Stimulated activated naive B cell treated with anti-CD40 and anti-IgM and Interleukin-4, amounts not matched to agents 10 μg/mL and 1 μg/mL and 100 μg/mL, for 72 hours (primary cell): ENCODE measurements at regions not wholly inside any gene's neighbourhood (a gene's known extent, or its start where the extent isn't known, plus 50 kb on each side); places are given as distances from the start of the nearest gene placed in this dataset.
A peak's percentile ranks its signal among the peaks of the same experiment; 100 is the strongest.

ENCODE experiments used
- ATAC-seq, 2 donors: fragments of 150-1000 bp; cut with Tn5 transposase; replicated peaks; 2 replicates each; pipeline ENCODE4 v1.10.0; 2021; ENCODE audit warnings: moderate library complexity in 1 of 2
- DNase-seq: peaks from one replicate; pipeline ENCODE4 v3.0.0; 2021
- H3K27ac Mint-ChIP-seq: one replicate; pipeline ENCODE4 v1.8.0; 2022; ENCODE audit warnings: mild to moderate bottlenecking, mixed read lengths
- H3K27me3 Mint-ChIP-seq, 2 donors: one replicate each; pipeline ENCODE4 v1.8.0; 2022; ENCODE audit warnings: mixed read lengths in 2 of 2
- H3K36me3 Mint-ChIP-seq, 2 donors: one replicate each; pipeline ENCODE4 v1.8.0; 2022; ENCODE audit warnings: mixed read lengths in 2 of 2, mild to moderate bottlenecking in 1 of 2
- H3K4me1 Mint-ChIP-seq, 2 donors: one replicate each; pipeline ENCODE4 v1.8.0; 2022; ENCODE audit warnings: mixed read lengths in 2 of 2, mild to moderate bottlenecking in 1 of 2
- H3K4me3 Mint-ChIP-seq, 2 donors: one replicate each; pipeline ENCODE4 v1.8.0; 2022; ENCODE audit warnings: mild to moderate bottlenecking in 2 of 2, mixed read lengths in 2 of 2, moderate library complexity in 1 of 2
- H3K9me3 Mint-ChIP-seq, 2 donors: one replicate each; pipeline ENCODE4 v1.8.0; 2022; ENCODE audit warnings: mixed read lengths in 2 of 2, mild to moderate bottlenecking in 1 of 2

GRCh38 chrX:40832723-40833122 lies 97.4 kb upstream of the MED14 start:
- no peak for DNase-seq
- H3K36me3 Mint-ChIP-seq: no peaks in the 10 kb centered on the region
- ATAC-seq: no peak
- H3K27ac Mint-ChIP-seq: no peak overlapping the region
- H3K4me3 Mint-ChIP-seq: peak overlapping the region in 1 of 2 donors; percentile 43
- H3K9me3 Mint-ChIP-seq: no peaks in the 10 kb centered on the region
- H3K27me3 Mint-ChIP-seq: peaks cover 0 to 16% of the 10 kb centered on the region in 2 donors
- H3K4me1 Mint-ChIP-seq: peaks cover 0 to 1% of the 10 kb centered on the region in 2 donors

- DNase-seq: no peak
- no peak for ATAC-seq
- Mint-ChIP-seq H3K9me3 (no peaks in the 10 kb centered on the region), H3K27ac (no peak overlapping the region), H3K27me3 (peaks cover 0 to 21% of the 10 kb centered on the region in 2 donors), H3K4me1 (peaks cover 0 to 1% of the 10 kb centered on the region in 2 donors), H3K4me3 (no peak overlapping the region), H3K36me3 (no peaks in the 10 kb centered on the region)
Observed at GRCh38 chrX:40834225-40834624, 98.9 kb upstream of the MED14 start.

- H3K27me3 Mint-ChIP-seq: peaks cover 7 to 30% of the 10 kb centered on the region in 2 donors
- H3K27ac Mint-ChIP-seq: no peak overlapping the region
- peaks cover 6 to 9% of the 10 kb centered on the region in 2 donors for H3K9me3 Mint-ChIP-seq
- H3K4me3 Mint-ChIP-seq: no peak overlapping the region
- ATAC-seq: no peak
- peaks cover 2 to 10% of the 10 kb centered on the region in 2 donors for H3K36me3 Mint-ChIP-seq
- H3K4me1 Mint-ChIP-seq: peaks cover 0 to 1% of the 10 kb centered on the region in 2 donors
- DNase-seq: no peak
Observed at GRCh38 chrX:40835526-40835925, 100.2 kb upstream of the MED14 start.

- peaks cover 6 to 24% of the 10 kb centered on the region in 2 donors for H3K36me3 Mint-ChIP-seq
- peaks cover 8 to 48% of the 10 kb centered on the region in 2 donors for H3K27me3 Mint-ChIP-seq
- no peak overlapping the region for H3K27ac Mint-ChIP-seq
- peaks cover 0 to 3% of the 10 kb centered on the region in 2 donors for H3K4me1 Mint-ChIP-seq
- DNase-seq (no peak), ATAC-seq (no peak)
- H3K4me3 Mint-ChIP-seq: no peak overlapping the region
- H3K9me3 Mint-ChIP-seq: peaks cover 13 to 29% of the 10 kb centered on the region in 2 donors
Observed at GRCh38 chrX:40843643-40844042, 108.3 kb upstream of the MED14 start.

GRCh38 chrX:40844471-40844870 lies 109.1 kb upstream of the MED14 start:
- Mint-ChIP-seq H3K36me3 (peaks cover 8 to 23% of the 10 kb centered on the region in 2 donors), H3K4me1 (peaks cover 0 to 3% of the 10 kb centered on the region in 2 donors), H3K27ac (no peak overlapping the region), H3K9me3 (peaks cover 14 to 29% of the 10 kb centered on the region in 2 donors), H3K27me3 (peaks cover 11 to 48% of the 10 kb centered on the region in 2 donors), H3K4me3 (no peak overlapping the region)
- DNase-seq (no peak), ATAC-seq (no peak)

DNA sequence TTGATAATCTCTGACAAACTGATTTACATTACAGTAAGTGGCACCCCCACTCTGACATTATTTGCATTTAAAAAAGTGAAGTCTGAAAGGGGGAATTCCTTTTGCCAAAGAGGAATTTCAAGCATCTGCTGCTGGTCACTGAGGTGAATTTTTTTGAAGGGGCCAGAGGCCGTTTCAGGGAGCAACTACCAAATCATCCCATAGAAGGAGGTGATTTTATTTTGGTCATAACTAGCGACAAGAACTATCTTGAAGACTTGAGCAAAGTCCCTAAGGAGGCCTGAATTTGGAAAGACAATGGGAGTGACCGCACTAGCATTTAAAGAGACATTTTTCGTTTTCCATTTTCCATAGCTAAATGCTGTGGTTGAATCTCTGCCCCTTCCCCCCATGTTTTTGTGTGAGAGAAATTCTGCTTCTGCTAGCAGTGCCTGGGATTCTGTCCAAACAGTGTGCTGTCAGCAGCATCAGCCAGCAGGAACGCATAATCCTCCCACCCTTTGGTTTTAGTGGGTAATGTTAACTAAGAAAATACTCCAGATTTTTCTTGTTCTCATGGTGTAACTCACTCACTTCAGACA lies 110.1 kb upstream of the MED14 start:
- DNase-seq (no peak), ATAC-seq (no peak)
- no peak overlapping the region for H3K27ac Mint-ChIP-seq
- peaks cover 8 to 41% of the 10 kb centered on the region in 2 donors for H3K27me3 Mint-ChIP-seq
- peaks cover 9 to 15% of the 10 kb centered on the region in 2 donors for H3K36me3 Mint-ChIP-seq
- peaks cover 0 to 3% of the 10 kb centered on the region in 2 donors for H3K4me1 Mint-ChIP-seq
- no peak overlapping the region for H3K4me3 Mint-ChIP-seq
- peaks cover 13 to 25% of the 10 kb centered on the region in 2 donors for H3K9me3 Mint-ChIP-seq

GRCh38 chrX:40849906-40850823 lies 114.8 kb upstream of the MED14 start:
- Mint-ChIP-seq H3K4me1 (peaks cover 7 to 15% of the 10 kb centered on the region in 2 donors), H3K9me3 (peaks cover 4 to 5% of the 10 kb centered on the region in 2 donors), H3K4me3 (no peak overlapping the region), H3K36me3 (peaks cover 0 to 4% of the 10 kb centered on the region in 2 donors), H3K27ac (no peak overlapping the region), H3K27me3 (peaks cover 5 to 20% of the 10 kb centered on the region in 2 donors)
- peak in 1 of 2 donors; percentile 52 for ATAC-seq
- DNase-seq: no peak

GRCh38 chrX:40852586-40852985 lies 117.2 kb upstream of the MED14 start:
- peaks cover 0 to 4% of the 10 kb centered on the region in 2 donors for H3K36me3 Mint-ChIP-seq
- H3K9me3 Mint-ChIP-seq: peaks cover 4 to 5% of the 10 kb centered on the region in 2 donors
- no peak for DNase-seq
- H3K4me3 Mint-ChIP-seq: no peak overlapping the region
- H3K27me3 Mint-ChIP-seq: peaks cover 5 to 13% of the 10 kb centered on the region in 2 donors
- H3K4me1 Mint-ChIP-seq: peaks cover 4 to 15% of the 10 kb centered on the region in 2 donors
- ATAC-seq: no peak
- H3K27ac Mint-ChIP-seq: no peak overlapping the region

GRCh38 chrX:40853004-40853815 lies 117.9 kb upstream of the MED14 start:
- H3K27ac Mint-ChIP-seq: no peak overlapping the region
- peak overlapping the region in 1 of 2 donors; percentile 16 for H3K4me3 Mint-ChIP-seq
- peaks cover 4 to 5% of the 10 kb centered on the region in 2 donors for H3K9me3 Mint-ChIP-seq
- peaks cover 4 to 15% of the 10 kb centered on the region in 2 donors for H3K4me1 Mint-ChIP-seq
- DNase-seq (no peak), ATAC-seq (peak; percentile 21 to 47)
- peaks cover 0 to 4% of the 10 kb centered on the region in 2 donors for H3K36me3 Mint-ChIP-seq
- H3K27me3 Mint-ChIP-seq: peaks cover 5 to 9% of the 10 kb centered on the region in 2 donors

DNA sequence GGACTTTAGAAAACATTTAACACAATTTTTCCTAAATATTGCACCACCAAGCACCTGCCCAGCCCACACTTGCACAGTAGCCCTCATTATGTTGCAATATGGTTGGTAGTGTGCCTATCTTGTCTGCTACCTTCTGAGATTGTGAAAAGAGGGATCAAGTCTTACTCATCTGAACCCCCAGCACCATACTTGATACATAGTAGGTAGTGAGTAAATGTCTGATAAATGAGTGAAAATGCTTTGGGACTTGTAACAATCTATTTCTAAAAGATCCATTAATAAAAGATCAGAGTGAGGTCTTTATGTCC lies 118.4 kb upstream of the MED14 start:
- no peak for DNase-seq
- Mint-ChIP-seq H3K27me3 (peaks cover 5 to 9% of the 10 kb centered on the region in 2 donors), H3K27ac (no peak overlapping the region), H3K4me1 (peaks cover 4 to 15% of the 10 kb centered on the region in 2 donors), H3K9me3 (peaks cover 4 to 5% of the 10 kb centered on the region in 2 donors), H3K36me3 (peaks cover 0 to 4% of the 10 kb centered on the region in 2 donors), H3K4me3 (peak overlapping the region; percentile 10 to 14)
- peak in 1 of 2 donors; percentile 38 for ATAC-seq

- Mint-ChIP-seq H3K4me1 (peaks cover 4 to 15% of the 10 kb centered on the region in 2 donors), H3K27ac (no peak overlapping the region), H3K9me3 (peaks cover 5 to 7% of the 10 kb centered on the region in 2 donors), H3K4me3 (no peak overlapping the region), H3K27me3 (peaks cover 4 to 9% of the 10 kb centered on the region in 2 donors), H3K36me3 (peaks cover 0 to 4% of the 10 kb centered on the region in 2 donors)
- ATAC-seq (no peak), DNase-seq (no peak)
Observed at GRCh38 chrX:40854242-40854641, 118.9 kb upstream of the MED14 start.

- no peak for DNase-seq
- H3K36me3 Mint-ChIP-seq: no peaks in the 10 kb centered on the region
- peaks cover 2 to 9% of the 10 kb centered on the region in 2 donors for H3K9me3 Mint-ChIP-seq
- ATAC-seq: no peak
- peaks cover 0 to 5% of the 10 kb centered on the region in 2 donors for H3K27me3 Mint-ChIP-seq
- peaks cover 4 to 15% of the 10 kb centered on the region in 2 donors for H3K4me1 Mint-ChIP-seq
- H3K27ac Mint-ChIP-seq: no peak overlapping the region
- no peak overlapping the region for H3K4me3 Mint-ChIP-seq
Observed at GRCh38 chrX:40855411-40855810, 120.1 kb upstream of the MED14 start.

DNA sequence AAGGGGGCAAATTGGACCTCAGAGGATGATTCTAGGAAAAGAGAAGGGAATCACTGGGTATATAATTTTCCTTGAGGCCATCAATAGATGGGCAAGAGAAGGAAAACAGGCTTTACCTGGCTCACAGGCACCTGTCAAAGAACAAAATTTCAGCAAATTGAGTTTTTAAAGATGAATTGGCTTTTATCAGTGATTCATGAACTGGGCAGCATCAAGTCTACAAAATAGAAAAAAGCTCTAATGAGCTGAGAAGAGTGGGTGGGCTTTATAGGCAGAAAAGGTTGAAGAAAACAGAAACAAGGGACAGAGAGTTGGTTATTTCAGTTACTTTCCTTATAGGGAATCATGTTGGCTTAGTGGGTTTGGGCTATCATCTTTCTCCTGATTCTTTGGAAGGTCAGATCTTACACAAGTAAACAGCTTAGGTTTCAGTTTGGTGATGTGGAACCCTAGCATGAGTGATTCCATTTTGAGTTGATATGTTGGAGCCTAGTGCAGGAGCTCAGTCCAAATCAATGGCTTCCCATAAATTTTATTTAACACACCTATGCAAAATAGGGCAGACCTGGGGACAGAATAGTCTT lies 120.7 kb upstream of the MED14 start:
- peaks cover 2 to 9% of the 10 kb centered on the region in 2 donors for H3K9me3 Mint-ChIP-seq
- peak overlapping the region; percentile 72 for H3K27ac Mint-ChIP-seq
- ATAC-seq: no peak
- H3K4me1 Mint-ChIP-seq: peaks cover 4 to 15% of the 10 kb centered on the region in 2 donors
- DNase-seq: no peak
- no peak overlapping the region for H3K4me3 Mint-ChIP-seq
- peaks cover 0 to 5% of the 10 kb centered on the region in 2 donors for H3K27me3 Mint-ChIP-seq
- H3K36me3 Mint-ChIP-seq: no peaks in the 10 kb centered on the region
